Fibroblast of lung (primary cell): ENCODE measurements at regions not wholly inside any gene's neighbourhood (a gene's known extent, or its start where the extent isn't known, plus 50 kb on each side); places are given as distances from the start of the nearest gene placed in this dataset.

Source experiments
- EZH2 ChIP-seq: IDR thresholded peaks from 2 replicates; pipeline ENCODE4 v1.5.1; 2012; ENCODE audit warnings: low read length, control low read depth, mild to moderate bottlenecking; ENCODE audit errors: missing control alignments
- TF ChIP-seq, protein P1 (sequence below), 2 donors: IDR thresholded peaks in 1 of 2; conservative IDR thresholded peaks in 1 of 2; 1 replicate in 1 of 2; 2 replicates in 1 of 2; pipeline ENCODE4 v1.5.1; 2011 to 2012; ENCODE audit warnings: low read length in 2 of 2, control low read depth in 1 of 2, inconsistent platforms in 1 of 2, low read depth in 1 of 2, mild to moderate bottlenecking in 1 of 2

DNA sequence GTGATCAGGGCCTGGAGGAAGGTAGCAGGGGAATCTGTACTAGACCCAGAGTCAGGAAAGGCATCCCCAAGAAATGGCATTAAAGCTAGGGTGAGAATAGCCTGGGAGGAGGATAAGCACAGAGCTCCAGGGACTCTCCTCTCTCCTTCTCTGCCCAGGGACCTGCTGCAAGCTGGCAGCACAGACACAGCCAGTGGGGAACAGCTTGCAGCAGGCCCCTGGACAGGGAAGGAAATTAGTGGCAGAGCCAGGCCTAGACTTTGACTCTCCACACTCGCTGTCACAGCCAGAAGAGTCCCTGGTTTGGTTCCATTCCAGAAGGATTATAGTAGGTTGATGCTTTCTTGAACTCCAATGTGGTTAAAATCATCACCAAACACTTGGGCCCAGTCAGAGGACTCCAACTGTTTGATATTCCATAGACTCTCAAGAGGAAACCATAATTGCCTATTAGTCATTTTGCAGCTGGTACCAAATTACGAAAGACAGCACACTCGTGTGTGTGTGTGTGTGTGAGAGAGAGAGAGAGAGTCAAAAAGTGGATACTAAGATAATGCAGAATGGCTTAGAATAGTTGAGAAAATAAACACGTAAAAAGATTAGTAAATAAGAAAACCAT, 95.5 kb upstream of the ATP8B1 start:
- TF ChIP-seq, protein P1, sequence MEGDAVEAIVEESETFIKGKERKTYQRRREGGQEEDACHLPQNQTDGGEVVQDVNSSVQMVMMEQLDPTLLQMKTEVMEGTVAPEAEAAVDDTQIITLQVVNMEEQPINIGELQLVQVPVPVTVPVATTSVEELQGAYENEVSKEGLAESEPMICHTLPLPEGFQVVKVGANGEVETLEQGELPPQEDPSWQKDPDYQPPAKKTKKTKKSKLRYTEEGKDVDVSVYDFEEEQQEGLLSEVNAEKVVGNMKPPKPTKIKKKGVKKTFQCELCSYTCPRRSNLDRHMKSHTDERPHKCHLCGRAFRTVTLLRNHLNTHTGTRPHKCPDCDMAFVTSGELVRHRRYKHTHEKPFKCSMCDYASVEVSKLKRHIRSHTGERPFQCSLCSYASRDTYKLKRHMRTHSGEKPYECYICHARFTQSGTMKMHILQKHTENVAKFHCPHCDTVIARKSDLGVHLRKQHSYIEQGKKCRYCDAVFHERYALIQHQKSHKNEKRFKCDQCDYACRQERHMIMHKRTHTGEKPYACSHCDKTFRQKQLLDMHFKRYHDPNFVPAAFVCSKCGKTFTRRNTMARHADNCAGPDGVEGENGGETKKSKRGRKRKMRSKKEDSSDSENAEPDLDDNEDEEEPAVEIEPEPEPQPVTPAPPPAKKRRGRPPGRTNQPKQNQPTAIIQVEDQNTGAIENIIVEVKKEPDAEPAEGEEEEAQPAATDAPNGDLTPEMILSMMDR (conservative IDR thresholded peaks at IDR 0.05 in 1 of 2, IDR thresholded peaks at IDR 0.05 in 1 of 2; ENCODE audit: low read depth in 1 of 2, low read length in 2 of 2) = no peak
- TF ChIP-seq EZH2 = no peak
